IPS DF 6.9 (cell line): ENCODE measurements at regions not wholly inside any gene's neighbourhood (a gene's known extent, or its start where the extent isn't known, plus 50 kb on each side); places are given as distances from the start of the nearest gene placed in this dataset.

Source experiments
- DNase-seq: peaks from one replicate; pipeline ENCODE4 v3.0.0-alpha.2; 2013; ENCODE audit warnings: low read depth, low spot score
- H3K27ac ChIP-seq: one replicate; pipeline ENCODE4 v1.5.1; 2013; ENCODE audit warnings: low read length, control low read depth
- H3K27me3 ChIP-seq: 2 replicates; pipeline ENCODE4 v1.6.1; 2013; ENCODE audit warnings: mild to moderate bottlenecking, low read length; ENCODE audit not compliant: control insufficient read depth, insufficient read depth
- H3K36me3 ChIP-seq: 2 replicates; pipeline ENCODE4 v1.6.1; 2013; ENCODE audit warnings: low read length; ENCODE audit not compliant: control insufficient read depth, insufficient read depth
- H3K4me1 ChIP-seq: 2 replicates; pipeline ENCODE4 v1.6.1; 2013; ENCODE audit warnings: low read length; ENCODE audit not compliant: control insufficient read depth, insufficient read depth
- H3K4me3 ChIP-seq: 2 replicates; pipeline ENCODE4 v1.5.1; 2013; ENCODE audit warnings: mild to moderate bottlenecking, low read length
- H3K9me3 ChIP-seq: 2 replicates; pipeline ENCODE4 v1.6.1; 2013; ENCODE audit warnings: low read length, inconsistent platforms; ENCODE audit not compliant: control insufficient read depth, insufficient read depth
- WGBS: extraction: QIAGEN DNeasy Blood & Tissue Kit; methylation state at CpG from one replicate; pipeline ENCODE4 v1.1.7; 2013; ENCODE audit warnings: mixed read lengths, missing lambda C conversion rate; ENCODE audit not compliant: insufficient read length, insufficient coverage; 5-methylcytosine and 5-hydroxymethylcytosine counted together

DNA sequence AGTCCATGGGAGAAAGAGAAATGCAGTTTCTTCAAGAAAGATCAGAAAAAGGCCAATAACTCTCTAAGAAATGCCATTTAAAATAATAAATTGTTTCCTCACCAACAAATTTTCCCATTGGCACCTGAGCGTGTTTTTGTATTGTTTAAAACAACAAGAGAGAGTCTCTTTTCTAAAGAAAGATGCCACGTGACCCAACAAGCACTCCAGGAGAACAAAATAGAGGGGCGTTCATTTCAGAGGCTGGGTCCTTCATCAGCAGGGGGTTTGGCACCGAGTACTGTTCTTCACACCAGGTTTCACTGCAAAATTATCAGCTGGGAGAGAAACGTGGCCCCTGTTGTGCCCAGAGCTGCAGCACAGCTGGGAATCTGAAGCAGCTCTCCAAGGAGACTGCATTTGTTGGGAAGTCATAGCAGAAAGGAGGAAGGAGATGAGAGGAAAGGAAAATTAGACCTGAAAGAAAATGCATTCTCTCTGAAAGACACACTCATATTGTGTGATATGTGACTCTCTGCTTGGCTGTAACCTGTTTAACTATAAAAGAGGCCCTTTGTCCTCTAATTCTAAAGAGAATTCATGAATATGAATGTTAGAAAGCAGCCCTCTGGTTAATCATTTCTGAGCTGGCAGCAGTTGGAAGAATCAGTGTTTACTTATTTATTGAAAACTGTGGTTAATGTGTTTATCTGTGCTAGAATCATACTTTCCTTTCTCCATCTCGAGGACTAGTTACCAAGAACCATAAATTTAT, 205.3 kb upstream of the CDH20 start:
- no peak overlapping the region for H3K4me3 ChIP-seq
- H3K36me3 ChIP-seq = no peaks in the 10 kb centered on the region
- no peaks in the 10 kb centered on the region for H3K9me3 ChIP-seq
- WGBS = no CpG with 5 or more reads among the region's 6 CpGs
- no peak for DNase-seq
- no peaks in the 10 kb centered on the region for H3K27me3 ChIP-seq
- H3K4me1 ChIP-seq = peaks cover 3% of the 10 kb centered on the region
- no peak overlapping the region for H3K27ac ChIP-seq

DNA sequence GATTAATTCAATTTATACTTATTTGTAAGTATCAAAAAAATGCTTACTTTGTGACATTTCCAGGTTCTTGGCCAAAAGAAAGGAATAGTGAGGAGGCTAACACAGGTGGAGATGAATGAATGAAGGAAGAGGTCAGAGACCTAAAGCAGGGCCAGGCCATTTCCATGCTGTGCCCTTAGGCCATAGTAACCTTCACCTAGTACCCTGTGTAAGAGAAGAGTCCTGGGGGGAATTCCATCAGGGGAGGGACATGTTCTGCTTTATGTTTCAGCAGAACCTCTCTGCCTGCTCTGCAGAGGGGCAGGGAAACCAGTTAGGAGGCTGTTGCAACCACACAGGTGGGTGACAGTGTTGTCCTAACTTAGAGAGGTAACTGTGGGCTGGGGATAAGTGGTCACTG, 204.2 kb upstream of the CDH20 start:
- DNase-seq = no peak
- no peaks in the 10 kb centered on the region for H3K36me3 ChIP-seq
- H3K4me1 ChIP-seq = peaks cover 3% of the 10 kb centered on the region
- no peaks in the 10 kb centered on the region for H3K27me3 ChIP-seq
- H3K27ac ChIP-seq = no peak overlapping the region
- H3K9me3 ChIP-seq = no peaks in the 10 kb centered on the region
- no peak overlapping the region for H3K4me3 ChIP-seq

DNA sequence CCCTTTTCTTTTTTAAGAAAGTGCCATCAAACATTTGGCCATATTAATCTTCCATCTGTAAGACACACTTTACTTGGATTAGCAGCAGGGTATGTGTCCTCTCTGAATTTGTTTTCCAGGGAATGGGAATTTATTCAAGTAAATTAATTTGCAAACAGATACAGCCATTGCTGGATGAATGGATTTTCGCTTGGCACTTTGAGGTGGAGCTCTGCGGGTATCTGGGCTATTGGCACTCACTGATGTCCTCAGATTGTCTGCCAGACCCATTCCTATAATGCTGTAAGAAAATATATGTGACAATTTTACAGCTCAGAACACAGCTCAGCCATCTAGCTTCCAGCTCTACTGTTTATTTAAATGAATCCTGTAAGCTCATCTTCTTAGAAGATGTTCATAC, 201.2 kb upstream of the CDH20 start:
- H3K27me3 ChIP-seq = no peaks in the 10 kb centered on the region
- H3K9me3 ChIP-seq = no peaks in the 10 kb centered on the region
- WGBS = no CpG with 5 or more reads among the region's 2 CpGs
- no peaks in the 10 kb centered on the region for H3K36me3 ChIP-seq
- no peak for DNase-seq
- no peak overlapping the region for H3K27ac ChIP-seq
- no peak overlapping the region for H3K4me3 ChIP-seq
- H3K4me1 ChIP-seq = peaks cover 3% of the 10 kb centered on the region

DNA sequence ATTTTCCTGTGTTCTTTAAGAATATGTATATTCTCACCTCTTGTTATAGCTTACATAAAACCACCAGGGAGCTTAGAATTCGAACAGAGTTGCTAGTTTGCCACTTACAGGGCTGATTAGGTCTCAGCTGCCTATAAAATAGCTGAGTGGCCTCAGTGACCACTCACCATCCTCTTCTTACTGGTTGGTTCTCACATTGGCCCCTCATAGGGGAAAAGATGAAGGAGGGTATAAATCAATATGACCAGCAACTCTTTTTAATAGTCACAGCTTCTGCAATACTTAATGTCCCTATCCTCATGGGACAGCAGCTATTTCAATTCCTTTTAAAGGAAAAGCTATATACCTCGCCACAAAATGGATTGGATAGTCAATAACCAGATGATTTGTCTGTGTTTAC, 199.4 kb upstream of the CDH20 start:
- Histone ChIP-seq H3K27ac (no peak overlapping the region), H3K9me3 (no peaks in the 10 kb centered on the region), H3K4me3 (no peak overlapping the region), H3K4me1 (no peaks in the 10 kb centered on the region), H3K27me3 (no peaks in the 10 kb centered on the region), H3K36me3 (no peaks in the 10 kb centered on the region)
- WGBS = no CpG with 5 or more reads among the region's 2 CpGs
- no peak for DNase-seq

DNA sequence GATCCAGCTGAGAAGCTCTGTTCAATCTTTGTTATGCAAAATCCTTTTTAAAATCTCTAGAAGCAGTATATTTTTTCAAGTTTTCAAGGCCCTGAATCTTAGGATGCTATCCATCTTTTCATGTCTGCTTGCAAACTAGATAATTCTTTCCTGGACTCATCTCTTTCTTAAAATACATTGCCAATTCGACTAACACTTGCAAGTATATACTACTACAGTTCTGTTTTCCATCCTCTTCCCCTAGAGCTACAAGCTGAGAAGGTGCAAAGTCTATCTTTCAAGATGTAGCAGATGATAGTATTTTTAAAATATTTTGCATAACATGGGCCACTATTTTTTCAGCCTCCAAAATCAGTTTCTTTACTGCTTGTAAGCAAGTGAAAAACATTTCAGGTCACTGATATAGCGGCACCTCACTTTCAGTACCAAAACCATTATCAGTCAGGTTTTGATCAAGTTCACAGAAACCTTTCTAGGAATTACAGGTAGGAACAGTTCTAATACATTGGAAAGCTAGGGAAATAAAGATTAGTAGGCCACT, 196.4 kb upstream of the CDH20 start:
- DNase-seq = no peak
- Histone ChIP-seq H3K27ac (no peak overlapping the region), H3K36me3 (no peaks in the 10 kb centered on the region), H3K9me3 (no peaks in the 10 kb centered on the region), H3K27me3 (no peaks in the 10 kb centered on the region), H3K4me3 (no peak overlapping the region), H3K4me1 (no peaks in the 10 kb centered on the region)
- no CpG with 5 or more reads among the region's 2 CpGs for WGBS

DNA sequence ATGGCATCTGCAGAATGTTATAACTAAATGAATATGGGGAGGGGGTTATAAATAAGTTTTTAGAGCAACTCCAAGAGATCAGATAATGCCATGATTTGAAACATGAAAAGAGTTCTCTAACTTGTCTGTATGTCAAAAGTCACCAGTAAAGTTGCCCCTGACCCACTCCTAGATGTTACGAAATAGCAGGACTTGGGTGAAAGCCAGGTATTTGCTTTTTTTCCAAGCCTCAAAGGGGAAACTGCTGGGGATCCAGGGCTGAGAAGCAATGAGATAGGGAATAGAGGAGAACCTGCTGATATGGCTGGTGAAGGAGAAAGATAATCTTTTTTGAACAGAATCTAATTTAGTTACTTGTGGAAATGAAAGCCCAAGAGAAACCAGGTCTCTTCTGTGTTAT, 191.5 kb upstream of the CDH20 start:
- DNase-seq = no peak
- H3K36me3 ChIP-seq = no peaks in the 10 kb centered on the region
- H3K27ac ChIP-seq = no peak overlapping the region
- no CpG with 5 or more reads among the region's 1 CpG for WGBS
- no peaks in the 10 kb centered on the region for H3K4me1 ChIP-seq
- no peaks in the 10 kb centered on the region for H3K27me3 ChIP-seq
- no peaks in the 10 kb centered on the region for H3K9me3 ChIP-seq
- H3K4me3 ChIP-seq = no peak overlapping the region

DNA sequence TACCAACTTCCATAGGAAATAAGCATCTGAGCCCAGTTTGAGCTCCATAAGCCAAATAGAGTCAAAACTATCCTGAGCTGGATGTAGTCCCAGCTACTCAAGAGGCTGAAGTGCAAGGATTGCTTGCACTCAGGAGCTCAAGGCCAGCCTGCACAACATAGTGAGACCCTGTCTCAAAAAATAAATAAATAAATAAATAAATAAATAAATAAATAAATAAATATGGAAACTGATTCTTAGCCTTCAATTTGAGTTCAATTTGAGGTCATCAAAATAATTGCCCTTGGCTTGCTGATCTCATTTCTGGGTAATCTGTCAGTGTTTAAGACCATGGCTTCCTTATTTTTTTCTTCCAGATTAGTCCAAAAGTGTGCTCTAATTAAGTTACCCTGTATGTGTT, 184.9 kb upstream of the CDH20 start:
- no peaks in the 10 kb centered on the region for H3K9me3 ChIP-seq
- H3K4me1 ChIP-seq = no peaks in the 10 kb centered on the region
- no peak for DNase-seq
- H3K36me3 ChIP-seq = no peaks in the 10 kb centered on the region
- H3K4me3 ChIP-seq = no peak overlapping the region
- no peak overlapping the region for H3K27ac ChIP-seq
- H3K27me3 ChIP-seq = no peaks in the 10 kb centered on the region

DNA sequence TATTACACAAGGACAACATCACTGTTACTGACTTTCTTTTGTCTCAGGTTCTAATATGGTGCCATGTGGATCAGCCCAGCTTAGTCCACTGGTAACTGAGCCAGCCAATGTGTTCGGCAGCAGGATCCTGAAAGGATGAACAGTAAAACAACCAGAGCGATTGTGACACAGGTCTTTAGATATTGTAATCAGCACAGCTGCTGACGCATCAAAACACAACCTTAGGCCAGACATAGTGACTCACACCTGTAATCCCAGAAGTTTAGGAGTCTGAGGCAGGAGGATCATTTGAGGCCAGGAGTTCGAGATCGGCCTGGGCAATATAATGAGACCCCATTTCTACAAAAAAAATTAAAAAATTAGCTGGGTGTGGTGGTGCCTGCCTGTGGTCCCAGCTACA, 183.4 kb upstream of the CDH20 start:
- Histone ChIP-seq H3K27me3 (no peaks in the 10 kb centered on the region), H3K9me3 (no peaks in the 10 kb centered on the region), H3K4me1 (no peaks in the 10 kb centered on the region), H3K27ac (no peak overlapping the region), H3K36me3 (no peaks in the 10 kb centered on the region), H3K4me3 (no peak overlapping the region)
- no peak for DNase-seq
- no CpG with 5 or more reads among the region's 5 CpGs for WGBS

DNA sequence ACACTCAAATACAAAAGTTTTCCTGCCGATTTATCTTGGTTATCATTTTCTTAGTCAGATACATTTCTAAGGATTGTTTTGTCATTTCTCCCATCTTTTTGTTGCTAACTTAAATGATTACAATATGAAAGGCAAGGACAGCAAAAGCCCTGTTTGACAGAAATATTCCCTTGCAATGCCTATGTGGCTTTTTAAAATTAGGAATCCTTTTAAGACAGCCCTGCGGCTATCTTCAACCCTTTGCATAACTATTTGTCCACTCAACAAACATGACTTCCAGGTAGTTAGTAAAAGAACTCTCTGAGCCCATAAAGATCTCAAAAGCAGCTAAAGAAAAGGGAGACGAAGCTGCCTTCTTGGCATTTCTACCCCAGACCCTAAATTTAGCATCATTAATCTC, 179.7 kb upstream of the CDH20 start:
- Histone ChIP-seq H3K9me3 (no peaks in the 10 kb centered on the region), H3K27ac (no peak overlapping the region), H3K27me3 (no peaks in the 10 kb centered on the region), H3K4me3 (no peak overlapping the region), H3K4me1 (no peaks in the 10 kb centered on the region), H3K36me3 (no peaks in the 10 kb centered on the region)
- no peak for DNase-seq
- no CpG with 5 or more reads among the region's 3 CpGs for WGBS

DNA sequence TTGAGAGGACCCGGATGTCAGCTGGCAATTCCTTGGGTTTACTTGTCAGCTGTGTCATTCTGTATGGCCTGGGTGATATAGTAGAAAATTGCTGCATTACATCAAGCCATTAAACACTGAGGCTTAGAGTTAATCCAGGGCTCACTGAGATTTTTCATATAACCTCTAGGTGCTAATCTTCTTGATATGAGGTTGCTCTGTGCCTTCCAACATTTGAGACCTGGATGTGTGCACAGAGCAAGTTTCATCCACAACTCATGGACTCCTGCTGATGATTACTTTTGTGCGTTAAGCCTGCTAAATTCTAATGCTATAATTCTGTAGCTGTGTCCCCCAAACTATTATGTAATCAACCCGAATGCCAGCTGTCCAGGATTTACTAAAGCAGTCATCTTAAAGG, 178.4 kb upstream of the CDH20 start:
- H3K9me3 ChIP-seq = no peaks in the 10 kb centered on the region
- H3K27ac ChIP-seq = no peak overlapping the region
- no peak for DNase-seq
- no peaks in the 10 kb centered on the region for H3K4me1 ChIP-seq
- no CpG with 5 or more reads among the region's 3 CpGs for WGBS
- no peaks in the 10 kb centered on the region for H3K27me3 ChIP-seq
- no peaks in the 10 kb centered on the region for H3K36me3 ChIP-seq
- no peak overlapping the region for H3K4me3 ChIP-seq

DNA sequence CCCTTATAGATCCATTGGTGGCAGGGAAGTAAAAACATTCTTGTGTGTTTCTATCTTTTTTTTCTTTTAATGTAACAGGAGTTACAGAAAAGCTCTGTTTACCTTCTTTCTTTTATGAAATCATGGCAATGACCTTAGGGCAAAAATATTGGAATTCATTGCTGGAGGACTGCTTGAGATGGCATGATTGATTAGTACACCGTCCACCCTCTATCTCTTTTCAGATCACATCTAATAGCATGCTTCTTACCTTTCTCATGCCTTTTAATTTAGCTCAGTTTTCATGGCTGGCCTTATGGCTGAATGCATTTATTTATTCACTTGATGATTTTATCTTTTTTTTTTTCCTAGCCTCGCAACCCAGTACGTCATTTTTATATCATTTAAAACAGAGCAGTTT, 177.6 kb upstream of the CDH20 start:
- Histone ChIP-seq H3K27ac (no peak overlapping the region), H3K9me3 (no peaks in the 10 kb centered on the region), H3K4me3 (no peak overlapping the region), H3K27me3 (no peaks in the 10 kb centered on the region), H3K36me3 (no peaks in the 10 kb centered on the region), H3K4me1 (no peaks in the 10 kb centered on the region)
- WGBS = no CpG with 5 or more reads among the region's 3 CpGs
- no peak for DNase-seq
